H1 (cell line): ENCODE measurements at regions not wholly inside any gene's neighbourhood (a gene's known extent, or its start where the extent isn't known, plus 50 kb on each side); places are given as distances from the start of the nearest gene placed in this dataset.

Experiments used
- BRCA1 ChIP-seq: IDR thresholded peaks from 2 replicates; pipeline ENCODE4 v1.6.1; 2012; ENCODE audit warnings: low read depth, low read length, improper control_type of control experiment
- CTCF ChIP-seq, 3 experiments: IDR thresholded peaks; 1 replicate in 2 of 3; 2 replicates in 1 of 3; pipeline versions ENCODE4 v1.5.1 to v1.6.1; 2011; ENCODE audit warnings: low read length in 3 of 3, mild to moderate bottlenecking in 3 of 3, inconsistent platforms in 2 of 3, low read depth in 1 of 3, moderate library complexity in 1 of 3; ENCODE audit not compliant: insufficient read depth in 1 of 3; ENCODE audit errors: control extremely low read depth in 1 of 3
- EZH2 ChIP-seq: fragments of 200-600 bp; sonication (generic); IDR thresholded peaks from 2 replicates; pipeline ENCODE4 v1.7.1; 2012; ENCODE audit warnings: low read depth, mild to moderate bottlenecking, moderate library complexity, low read length, inconsistent platforms; ENCODE audit not compliant: severe bottlenecking
- HDAC6 ChIP-seq: IDR thresholded peaks from one replicate; pipeline ENCODE4 v1.7.1; 2012; ENCODE audit warnings: low read depth, mild to moderate bottlenecking, inconsistent platforms, low read length, moderate library complexity
- KDM5A ChIP-seq: fragments of 200-600 bp; IDR thresholded peaks from 2 replicates; pipeline ENCODE4 v1.7.1; 2012; ENCODE audit warnings: mild to moderate bottlenecking, low read length, inconsistent platforms, mixed read lengths
- MAFK ChIP-seq: IDR thresholded peaks from 2 replicates; pipeline ENCODE4 v1.6.1; 2012; ENCODE audit warnings: low read depth, mild to moderate bottlenecking, improper control_type of control experiment, low read length
- POLR2AphosphoS5 ChIP-seq: IDR thresholded peaks from 2 replicates; pipeline ENCODE4 v1.6.1; 2011; ENCODE audit warnings: low read depth, low read length
- TAF1 ChIP-seq: IDR thresholded peaks from 2 replicates; pipeline ENCODE4 v1.6.1; 2011; ENCODE audit warnings: mild to moderate bottlenecking, low read depth, low read length
- TCF12 ChIP-seq: IDR thresholded peaks from 2 replicates; pipeline ENCODE4 v1.6.1; 2011; ENCODE audit warnings: low read depth, mild to moderate bottlenecking, low read length
- YY1 ChIP-seq: IDR thresholded peaks from 2 replicates; pipeline ENCODE4 v1.6.1; 2011; ENCODE audit warnings: low read depth, mild to moderate bottlenecking, low read length
- ZNF274 ChIP-seq: IDR thresholded peaks from 2 replicates; pipeline ENCODE4 v1.7.0; 2012; ENCODE audit warnings: low read length, borderline replicate concordance; ENCODE audit errors: extremely low read depth

- TF ChIP-seq CTCF (IDR thresholded peaks at IDR 0.05; ENCODE audit: control extremely low read depth in 1 of 3, insufficient read depth in 1 of 3, low read depth in 1 of 3, low read length in 3 of 3) (no peak), HDAC6 (no peak), KDM5A (no peak), TCF12 (no peak), POLR2AphosphoS5 (no peak), EZH2 (no peak), MAFK (no peak), ZNF274 (no peak), YY1 (no peak), TAF1 (no peak), BRCA1 (no peak)
Measured at GRCh38 chr7:13185139-13185538, 497.7 kb downstream of the ARL4A start.
